Lower lobe of right lung (tissue), 2 donors: ENCODE measurements at regions not wholly inside any gene's neighbourhood (a gene's known extent, or its start where the extent isn't known, plus 50 kb on each side); places are given as distances from the start of the nearest gene placed in this dataset.
"Not testable (repeated sequence)": the region's sequence is repeated elsewhere in the genome, so short reads cannot be mapped to it uniquely, and the experiment has no call there.

ENCODE experiments used
- ATAC-seq, 2 donors: fragments of 200-7000 bp; cut with Tn5 transposase; one replicate each; pipeline ENCODE4 v1.9.1; 2020 to 2022; ENCODE audit warnings: mild to moderate bottlenecking in 2 of 2, moderate library complexity in 2 of 2
- DNase-seq: peaks from one replicate; pipeline ENCODE4 v3.0.0-alpha.2; 2020
- H3K27ac ChIP-seq: fragments of 200-600 bp; one replicate; pipeline ENCODE4 v1.8.0; 2022
- H3K27me3 ChIP-seq: fragments of 200-600 bp; one replicate; pipeline ENCODE4 v1.8.0; 2022; ENCODE audit warnings: low read depth
- H3K36me3 ChIP-seq: fragments of 200-600 bp; one replicate; pipeline ENCODE4 v1.8.0; 2022; ENCODE audit warnings: mild to moderate bottlenecking
- H3K4me1 ChIP-seq: fragments of 200-600 bp; one replicate; pipeline ENCODE4 v1.8.0; 2022
- H3K4me3 ChIP-seq: fragments of 200-600 bp; one replicate; pipeline ENCODE4 v1.8.0; 2022; ENCODE audit warnings: mild to moderate bottlenecking
- H3K9me3 ChIP-seq: fragments of 200-600 bp; one replicate; pipeline ENCODE4 v1.8.0; 2022
- intact Hi-C: fragments of 100-400 bp; cut with DNase I; formaldehyde crosslinking; loops from one replicate; pipeline ENCODE4 v1.11.0; 2022
- TF ChIP-seq, protein P1 (sequence below): fragments of 200-600 bp; IDR thresholded peaks from one replicate; pipeline ENCODE4 v1.8.0; 2022; ENCODE audit warnings: antibody characterized with exemption, mild to moderate bottlenecking
- donor health status: DM: no; HTN: yes; CAD: no; lungs with severe emphysema.

DNA sequence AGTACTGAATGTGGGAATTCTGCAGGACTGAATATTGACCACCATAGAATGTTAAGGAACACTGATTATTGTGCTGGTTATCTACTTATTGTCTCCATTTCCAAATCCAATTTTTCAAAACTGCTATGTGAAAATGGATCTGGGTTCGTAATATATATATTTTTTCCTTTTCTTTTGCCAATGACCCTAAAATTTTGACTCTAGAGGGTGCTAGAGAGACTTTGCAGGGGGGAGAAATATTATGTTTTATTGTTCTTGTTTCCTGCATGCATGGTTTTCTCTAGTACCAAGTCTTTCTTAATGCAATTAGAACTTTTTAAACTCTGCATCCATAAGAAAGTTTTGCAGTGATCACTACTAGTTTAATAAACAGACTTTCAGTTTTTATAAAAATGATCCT is 1256.9 kb downstream of the BRINP3 start:
- H3K4me1 ChIP-seq, result no peaks in the 10 kb centered on the region
- H3K27ac ChIP-seq, result no peak overlapping the region
- H3K27me3 ChIP-seq, result no peaks in the 10 kb centered on the region
- no peak overlapping the region for H3K4me3 ChIP-seq
- no peaks in the 10 kb centered on the region for H3K9me3 ChIP-seq
- ATAC-seq (no peak), DNase-seq (no peak)
- H3K36me3 ChIP-seq, result no peaks in the 10 kb centered on the region
- intact Hi-C loops, result no loop called here
- TF ChIP-seq, protein P1, sequence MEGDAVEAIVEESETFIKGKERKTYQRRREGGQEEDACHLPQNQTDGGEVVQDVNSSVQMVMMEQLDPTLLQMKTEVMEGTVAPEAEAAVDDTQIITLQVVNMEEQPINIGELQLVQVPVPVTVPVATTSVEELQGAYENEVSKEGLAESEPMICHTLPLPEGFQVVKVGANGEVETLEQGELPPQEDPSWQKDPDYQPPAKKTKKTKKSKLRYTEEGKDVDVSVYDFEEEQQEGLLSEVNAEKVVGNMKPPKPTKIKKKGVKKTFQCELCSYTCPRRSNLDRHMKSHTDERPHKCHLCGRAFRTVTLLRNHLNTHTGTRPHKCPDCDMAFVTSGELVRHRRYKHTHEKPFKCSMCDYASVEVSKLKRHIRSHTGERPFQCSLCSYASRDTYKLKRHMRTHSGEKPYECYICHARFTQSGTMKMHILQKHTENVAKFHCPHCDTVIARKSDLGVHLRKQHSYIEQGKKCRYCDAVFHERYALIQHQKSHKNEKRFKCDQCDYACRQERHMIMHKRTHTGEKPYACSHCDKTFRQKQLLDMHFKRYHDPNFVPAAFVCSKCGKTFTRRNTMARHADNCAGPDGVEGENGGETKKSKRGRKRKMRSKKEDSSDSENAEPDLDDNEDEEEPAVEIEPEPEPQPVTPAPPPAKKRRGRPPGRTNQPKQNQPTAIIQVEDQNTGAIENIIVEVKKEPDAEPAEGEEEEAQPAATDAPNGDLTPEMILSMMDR, result no peak

DNA sequence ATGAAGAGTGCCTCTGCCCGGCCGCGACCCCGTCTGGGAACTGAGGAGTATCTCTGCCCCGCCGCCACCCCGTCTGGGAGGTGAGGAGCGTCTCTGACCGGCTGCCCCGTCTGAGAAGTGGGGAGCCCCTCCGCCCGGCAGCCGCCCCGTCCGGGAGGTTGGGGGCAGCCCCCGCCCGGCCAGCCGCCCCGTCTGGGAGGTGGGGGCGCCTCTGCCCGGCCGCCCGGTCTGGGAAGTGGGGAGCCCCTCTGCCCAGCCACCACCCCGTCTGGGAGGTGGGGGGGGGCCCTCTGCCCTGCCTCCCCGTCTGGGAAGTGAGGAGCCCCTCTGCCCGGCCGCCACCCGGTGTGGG is 1251.9 kb downstream of the BRINP3 start:
- ATAC-seq, DNase-seq, H3K27ac ChIP-seq, H3K9me3 ChIP-seq, H3K4me1 ChIP-seq, H3K36me3 ChIP-seq, intact Hi-C loops, H3K4me3 ChIP-seq, H3K27me3 ChIP-seq: not testable (repeated sequence)

DNA sequence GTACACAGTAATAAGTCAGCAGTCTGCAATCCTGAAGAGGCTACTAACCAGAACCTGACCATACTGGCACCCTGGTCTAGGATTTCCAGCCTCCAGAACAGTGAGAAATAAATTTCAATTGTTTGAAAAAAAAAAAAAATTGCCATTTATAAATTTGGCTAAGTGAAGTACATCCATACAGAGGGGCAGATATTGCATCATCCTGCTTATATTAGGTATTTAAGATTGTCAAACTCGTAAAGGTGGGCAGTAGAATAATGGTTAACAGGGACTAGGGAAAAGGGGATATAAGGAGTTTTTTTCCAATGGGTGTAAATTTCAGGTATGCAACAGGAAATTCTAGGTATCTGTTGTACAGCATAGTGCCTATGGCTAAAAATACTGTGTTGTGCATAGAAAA is 1250.9 kb downstream of the BRINP3 start:
- DNase-seq (no peak), ATAC-seq (no peak)
- Histone ChIP-seq H3K27me3 (no peaks in the 10 kb centered on the region), H3K4me3 (no peak overlapping the region), H3K36me3 (no peaks in the 10 kb centered on the region), H3K9me3 (no peaks in the 10 kb centered on the region), H3K4me1 (no peaks in the 10 kb centered on the region), H3K27ac (no peak overlapping the region)
- intact Hi-C loops, result no loop called here
- TF ChIP-seq, protein P1, result no peak

DNA sequence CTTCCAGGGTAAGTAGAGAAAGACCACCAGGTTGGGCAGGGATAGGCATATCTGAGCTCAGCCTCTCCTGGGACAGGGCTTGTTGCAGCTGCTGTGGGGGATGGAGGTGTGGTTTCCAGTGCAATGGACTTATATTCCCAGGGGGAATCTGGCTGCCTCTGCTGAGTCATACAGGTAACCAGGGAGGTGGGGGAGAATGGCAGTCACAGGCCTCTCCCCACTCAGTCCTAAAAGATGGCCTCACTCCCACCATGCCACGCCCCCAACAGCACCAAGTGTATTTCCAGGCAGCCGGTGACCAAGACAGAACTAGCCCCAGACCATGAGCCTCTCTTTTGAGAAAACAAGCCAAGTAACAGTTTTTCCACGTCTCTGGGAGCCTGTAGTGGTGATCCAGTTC is 1240.7 kb downstream of the BRINP3 start:
- H3K36me3 ChIP-seq, result no peaks in the 10 kb centered on the region
- H3K27ac ChIP-seq, result no peak overlapping the region
- no peaks in the 10 kb centered on the region for H3K4me1 ChIP-seq
- H3K27me3 ChIP-seq, result no peaks in the 10 kb centered on the region
- TF ChIP-seq, protein P1, result no peak
- DNase-seq (no peak), ATAC-seq (no peak)
- no peak overlapping the region for H3K4me3 ChIP-seq
- intact Hi-C loops, result no loop called here
- no peaks in the 10 kb centered on the region for H3K9me3 ChIP-seq

DNA sequence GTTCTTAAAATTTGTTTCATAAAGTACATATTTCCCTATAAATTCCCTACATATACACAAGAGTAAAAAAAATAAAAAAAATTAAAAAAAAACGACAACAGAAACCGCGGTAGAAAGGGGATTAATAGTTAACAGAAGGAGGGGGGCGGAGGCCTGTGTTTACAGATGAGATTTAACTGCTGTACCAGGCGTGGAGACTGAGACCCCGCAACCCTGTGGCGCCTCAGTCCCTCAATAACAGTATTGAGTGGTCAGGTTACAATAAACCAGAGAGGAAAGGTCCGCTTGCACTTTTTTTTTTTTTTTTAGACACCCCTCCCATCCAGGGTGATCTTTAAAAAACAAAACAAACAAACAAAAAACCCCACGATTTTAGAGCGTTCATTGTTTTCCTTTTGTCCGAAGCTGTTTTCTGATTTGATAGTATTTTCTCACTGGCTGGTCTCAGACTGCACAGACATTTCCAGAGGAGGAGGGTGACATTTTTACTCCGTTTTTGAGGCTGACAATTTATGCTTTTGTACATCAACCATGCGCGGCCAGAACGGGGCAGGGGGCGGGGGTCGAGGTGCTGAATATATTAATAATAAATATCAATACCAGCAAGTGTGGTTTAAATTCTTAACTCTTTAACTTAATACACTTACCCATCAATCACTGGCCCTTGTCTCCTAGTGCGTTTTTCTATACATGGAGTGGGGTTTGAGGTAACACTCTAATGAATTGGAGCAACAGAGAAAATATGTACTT is 1223.9 kb downstream of the BRINP3 start:
- no peaks in the 10 kb centered on the region for H3K36me3 ChIP-seq

DNA sequence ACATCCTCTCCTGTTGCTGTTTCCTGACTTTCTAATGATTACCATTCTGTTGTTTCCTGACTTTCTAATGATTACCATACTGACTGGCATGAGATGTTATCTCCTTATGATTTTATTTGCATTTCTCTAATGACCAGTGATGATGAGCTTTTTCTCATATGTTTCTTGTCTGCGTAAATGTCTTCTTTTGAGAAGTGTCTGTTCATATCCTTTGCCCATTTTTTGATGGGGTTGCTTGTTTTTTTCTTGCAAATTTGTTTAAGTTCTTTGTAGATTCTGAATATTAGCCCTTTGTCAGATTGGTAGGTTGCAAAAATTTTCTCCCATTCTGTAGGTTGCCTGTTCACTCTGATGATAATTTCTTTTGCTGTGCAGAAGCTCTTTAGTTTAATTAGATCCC is 1216.5 kb downstream of the BRINP3 start:
- H3K27ac ChIP-seq, intact Hi-C loops: not testable (repeated sequence)

More for the DNA sequence above, 1223.9 kb downstream of the BRINP3 start:
- DNase-seq (no peak), ATAC-seq (no peak)
- H3K27ac ChIP-seq, result no peak overlapping the region
- TF ChIP-seq, protein P1, result no peak
- H3K27me3 ChIP-seq, result no peaks in the 10 kb centered on the region
- no peak overlapping the region for H3K4me3 ChIP-seq
- intact Hi-C loops, result no loop called here
- H3K9me3 ChIP-seq, result no peaks in the 10 kb centered on the region
- H3K4me1 ChIP-seq, result no peaks in the 10 kb centered on the region

More for the DNA sequence above, 1216.5 kb downstream of the BRINP3 start:
- H3K27me3 ChIP-seq, DNase-seq, ATAC-seq, H3K4me3 ChIP-seq, H3K9me3 ChIP-seq, H3K4me1 ChIP-seq, H3K36me3 ChIP-seq: not testable (repeated sequence)
